Brain microvascular endothelial cell (primary cell): ENCODE measurements at regions not wholly inside any gene's neighbourhood (a gene's known extent, or its start where the extent isn't known, plus 50 kb on each side); places are given as distances from the start of the nearest gene placed in this dataset.
"Not testable (repeated sequence)": the region's sequence is repeated elsewhere in the genome, so short reads cannot be mapped to it uniquely, and the experiment has no call there.

ENCODE experiments used
- DNase-seq: peaks from one replicate; pipeline ENCODE4 v3.0.0-alpha.2; 2020
- H3K27ac ChIP-seq: fragments of 250-450 bp; sonication (Bioruptor Pico); 2 replicates; pipeline ENCODE4 v1.5.1; 2020; ENCODE audit warnings: mild to moderate bottlenecking, moderate library complexity
- H3K27me3 ChIP-seq: fragments of 250-450 bp; sonication (Bioruptor Pico); replicated peaks from 2 replicates; pipeline ENCODE4 v1.5.1; 2020; ENCODE audit warnings: mild to moderate bottlenecking
- H3K36me3 ChIP-seq: fragments of 250-450 bp; sonication (Bioruptor Pico); replicated peaks from 2 replicates; pipeline ENCODE4 v1.5.1; 2020; ENCODE audit warnings: mild to moderate bottlenecking
- H3K4me3 ChIP-seq: 2 replicates; pipeline ENCODE4 v1.5.1; 2011; ENCODE audit warnings: low read depth, mild to moderate bottlenecking, control low read depth, low read length, moderate library complexity
- CTCF ChIP-seq: IDR thresholded peaks from 2 replicates; pipeline ENCODE4 v1.5.1; 2011; ENCODE audit warnings: low read depth, mild to moderate bottlenecking, moderate library complexity, low read length, control low read depth, inconsistent platforms; ENCODE audit errors: missing control alignments
- in situ Hi-C: cut with HindIII; loops from 2 replicates; pipeline ENCODE4 v1.10.0; 2017; ENCODE audit warnings: low sequenced_read_pairs, low pct_ligation_motif_present

- in situ Hi-C loops, H3K27ac ChIP-seq, DNase-seq, H3K36me3 ChIP-seq, H3K27me3 ChIP-seq, H3K4me3 ChIP-seq: not testable (repeated sequence)
These were observed 454.3 kb upstream of the SLITRK6 start for GRCh38 chr13:86253497-86253896.

- H3K27ac ChIP-seq, H3K36me3 ChIP-seq, in situ Hi-C loops, H3K27me3 ChIP-seq, DNase-seq, H3K4me3 ChIP-seq: not testable (repeated sequence)
These were observed 456.6 kb upstream of the SLITRK6 start for GRCh38 chr13:86255820-86256219.

GRCh38 chr13:86269511-86269910 lies 470.3 kb upstream of the SLITRK6 start:
- Histone ChIP-seq H3K36me3 (no peaks in the 10 kb centered on the region), H3K27me3 (no peaks in the 10 kb centered on the region), H3K27ac (no peak overlapping the region), H3K4me3 (no peak overlapping the region)
- DNase-seq, result no peak
- TF ChIP-seq CTCF, result no peak
- in situ Hi-C loops, result no loop called here

DNA sequence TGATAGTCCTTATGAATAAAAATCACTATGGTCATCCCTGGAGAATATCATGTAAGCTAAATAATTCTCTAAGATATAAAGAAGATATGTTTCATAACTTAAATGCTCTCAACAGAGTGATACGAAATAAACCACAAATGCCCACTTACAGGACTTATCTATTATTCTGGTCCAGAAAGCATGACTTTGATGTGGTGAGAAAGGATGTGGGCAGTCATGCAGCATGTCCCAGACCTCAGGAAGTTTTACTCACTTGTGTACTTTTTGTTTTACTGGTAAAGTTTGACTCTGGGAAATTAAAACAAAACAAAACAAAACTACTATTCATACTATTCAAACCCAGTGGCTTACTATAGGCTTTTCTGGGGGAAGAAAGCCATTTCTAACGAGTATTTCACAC lies 483.2 kb upstream of the SLITRK6 start:
- Histone ChIP-seq H3K4me3 (no peak overlapping the region), H3K36me3 (no peaks in the 10 kb centered on the region), H3K27me3 (no peaks in the 10 kb centered on the region), H3K27ac (no peak overlapping the region)
- in situ Hi-C loops, result no loop called here
- no peak for TF ChIP-seq CTCF
- no peak for DNase-seq

DNA sequence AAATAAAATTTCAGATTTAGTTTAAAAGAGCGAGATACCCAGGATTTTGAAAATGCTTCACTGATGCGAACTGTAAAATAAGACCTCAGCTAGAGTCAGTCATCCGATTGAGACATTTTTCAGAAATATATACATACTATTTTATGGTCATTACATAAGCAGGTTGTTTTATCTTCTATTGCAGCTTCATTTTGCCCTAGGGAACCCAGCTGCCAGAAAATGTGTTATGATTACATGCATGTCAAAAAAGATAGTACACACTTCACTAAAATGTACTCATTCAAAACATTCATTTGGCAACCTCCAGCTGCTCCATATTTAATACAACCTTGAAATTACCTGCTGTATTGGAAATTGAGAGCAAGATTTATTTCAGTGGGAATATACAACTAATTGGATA lies 483.8 kb upstream of the SLITRK6 start:
- no peak for TF ChIP-seq CTCF
- no peak for DNase-seq
- in situ Hi-C loops, result no loop called here
- Histone ChIP-seq H3K4me3 (no peak overlapping the region), H3K27me3 (no peaks in the 10 kb centered on the region), H3K27ac (no peak overlapping the region), H3K36me3 (no peaks in the 10 kb centered on the region)

GRCh38 chr13:86298725-86299124 lies 499.5 kb upstream of the SLITRK6 start:
- H3K36me3 ChIP-seq, result no peaks in the 10 kb centered on the region
- no peak overlapping the region for H3K27ac ChIP-seq
- H3K27me3 ChIP-seq, result no peaks in the 10 kb centered on the region
- TF ChIP-seq CTCF, result no peak
- in situ Hi-C loops, result no loop called here
- H3K4me3 ChIP-seq, result no peak overlapping the region
- DNase-seq, result no peak

- Histone ChIP-seq H3K36me3 (no peaks in the 10 kb centered on the region), H3K4me3 (no peak overlapping the region), H3K27me3 (no peaks in the 10 kb centered on the region), H3K27ac (no peak overlapping the region)
- TF ChIP-seq CTCF, result no peak
- DNase-seq, result no peak
- in situ Hi-C loops, result no loop called here
These were observed 499.9 kb upstream of the SLITRK6 start for GRCh38 chr13:86299128-86299527.
